ENCODE measurements at regions not wholly inside any gene's neighbourhood (a gene's known extent, or its start where the extent isn't known, plus 50 kb on each side); places are given as distances from the start of the nearest gene placed in this dataset.

GRCh38 chr14:87181288-87181687 lies 811.7 kb downstream of the GALC start:
- TF ChIP-seq CTCF (IDR thresholded peaks at IDR 0.05; ENCODE audit: low read depth, low read length, missing input control) (no peak), RAD21 (IDR thresholded peaks at IDR 0.05) (no peak), ATF3 (IDR thresholded peaks at IDR 0.05) (no peak), JUND (IDR thresholded peaks at IDR 0.05) (no peak), GABPA (IDR thresholded peaks at IDR 0.05 in 1 of 2, conservative IDR thresholded peaks at IDR 0.05 in 1 of 2) (no peak), TAF1 (conservative IDR thresholded peaks at IDR 0.05) (no peak), YY1 (IDR thresholded peaks at IDR 0.05) (no peak), EGR1 (IDR thresholded peaks at IDR 0.05; ENCODE audit: low read depth in 2 of 2) (no peak), HNF4A (conservative IDR thresholded peaks at IDR 0.05) (no peak)
